ENCODE measurements at regions not wholly inside any gene's neighbourhood (a gene's known extent, or its start where the extent isn't known, plus 50 kb on each side); places are given as distances from the start of the nearest gene placed in this dataset.

- no peak for DNase-seq (ENCODE audit: extremely low read depth in 1 of 11, low read depth in 9 of 11, low spot score in 4 of 11)
Observed at GRCh38 chr4:4624276-4624897, 82.5 kb upstream of the STX18 start.

- DNase-seq (ENCODE audit: extremely low read depth in 1 of 11, low read depth in 9 of 11, low spot score in 4 of 11), result no peak
Observed at GRCh38 chr4:4619821-4620220, 78.0 kb upstream of the STX18 start.

DNA sequence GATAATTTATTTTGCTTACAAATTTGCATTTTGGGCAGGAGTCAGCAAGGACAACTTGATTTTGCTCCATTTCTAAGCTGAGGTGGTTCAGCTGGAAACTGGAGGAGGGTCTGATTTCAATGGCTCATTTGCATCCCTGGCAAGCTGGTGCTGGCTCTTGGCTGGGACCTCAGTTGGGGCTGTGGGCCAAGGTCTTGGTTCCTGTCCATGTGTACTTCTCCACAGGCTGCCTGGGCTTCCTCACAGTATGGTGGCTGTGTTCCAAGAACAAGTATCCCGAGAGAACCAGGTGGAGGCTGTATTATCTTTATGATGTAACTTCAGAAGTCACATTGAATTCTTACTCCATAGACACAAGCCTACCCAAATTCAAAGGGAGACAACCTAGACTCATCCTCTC lies 77.0 kb upstream of the STX18 start:
- DNase-seq (ENCODE audit: extremely low read depth in 1 of 11, low read depth in 9 of 11, low spot score in 4 of 11), result no peak

- DNase-seq (ENCODE audit: extremely low read depth in 1 of 11, low read depth in 9 of 11, low spot score in 4 of 11), result no peak
Observed at GRCh38 chr4:4614925-4615678, 73.3 kb upstream of the STX18 start.

DNA sequence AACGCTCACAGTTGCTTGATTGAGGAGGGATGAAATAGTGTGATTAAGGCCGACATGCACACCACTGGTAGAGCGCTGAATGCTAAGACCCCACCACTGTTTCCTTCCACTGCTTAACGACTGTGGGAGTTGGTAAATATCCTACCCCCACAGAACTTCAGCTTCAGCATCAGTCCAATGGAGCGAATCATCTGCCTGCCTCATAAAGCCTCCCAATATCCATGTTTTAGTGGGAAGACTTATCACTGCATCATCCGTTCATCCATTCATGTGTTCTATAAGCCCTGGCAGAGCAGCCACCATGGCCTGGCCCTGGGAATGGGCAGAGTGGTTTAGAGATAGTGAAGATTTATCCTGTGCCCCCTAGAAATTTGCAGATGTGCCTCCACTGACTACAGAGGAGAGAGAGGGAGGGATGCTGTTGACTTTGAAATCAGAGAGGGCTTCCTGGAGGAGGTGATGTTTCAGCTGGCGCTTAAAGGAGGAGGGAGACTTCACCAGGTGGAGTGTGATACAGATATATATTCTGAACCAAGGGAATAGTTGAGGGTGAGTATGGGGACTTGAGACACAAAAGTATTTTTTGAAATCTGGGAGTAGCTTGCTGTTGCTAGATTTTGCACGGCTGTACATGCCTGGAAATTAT lies 71.9 kb upstream of the STX18 start:
- no peak for DNase-seq (ENCODE audit: extremely low read depth in 1 of 11, low read depth in 9 of 11, low spot score in 4 of 11)

- DNase-seq (ENCODE audit: extremely low read depth in 1 of 11, low read depth in 9 of 11, low spot score in 4 of 11), result no peak
Observed at GRCh38 chr4:4613126-4613465, 71.2 kb upstream of the STX18 start.

GRCh38 chr4:4610672-4611071 lies 68.8 kb upstream of the STX18 start:
- no peak for DNase-seq (ENCODE audit: extremely low read depth in 1 of 11, low read depth in 9 of 11, low spot score in 4 of 11)

DNA sequence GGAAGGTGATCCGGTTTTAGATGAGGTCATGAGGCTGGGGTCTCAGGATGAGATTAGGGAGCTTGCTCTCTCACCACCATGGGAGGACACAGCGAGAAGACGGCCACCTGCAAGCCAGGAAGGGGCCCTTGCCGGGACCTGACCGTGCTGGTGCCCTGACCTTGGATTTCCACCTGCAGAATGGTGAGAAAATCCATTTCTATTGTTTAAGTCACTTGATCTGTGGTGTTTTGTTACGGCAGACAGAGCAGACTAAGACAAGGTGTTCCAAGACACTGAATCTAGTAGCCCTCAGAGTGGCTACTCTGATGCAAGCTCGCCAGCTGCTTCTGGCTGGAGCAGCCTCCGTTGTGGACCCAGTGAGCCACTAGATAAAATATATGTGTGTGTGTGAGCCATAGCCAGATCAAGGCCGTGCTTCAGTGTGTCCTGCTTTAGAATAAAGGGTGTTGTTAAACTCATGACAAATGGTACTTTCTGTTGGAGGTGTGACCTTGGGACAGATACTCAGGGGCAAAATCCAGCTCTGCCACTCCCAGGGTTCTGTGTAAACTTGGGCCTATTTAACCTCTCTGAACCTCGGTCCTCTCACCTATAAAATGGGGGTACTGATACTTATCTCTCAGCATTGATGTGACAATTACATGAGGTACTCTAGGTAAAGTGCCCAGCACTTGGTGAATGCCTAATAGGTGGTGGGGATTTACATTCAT lies 67.9 kb upstream of the STX18 start:
- DNase-seq (ENCODE audit: extremely low read depth in 1 of 11, low read depth in 9 of 11, low spot score in 4 of 11), result no peak

DNA sequence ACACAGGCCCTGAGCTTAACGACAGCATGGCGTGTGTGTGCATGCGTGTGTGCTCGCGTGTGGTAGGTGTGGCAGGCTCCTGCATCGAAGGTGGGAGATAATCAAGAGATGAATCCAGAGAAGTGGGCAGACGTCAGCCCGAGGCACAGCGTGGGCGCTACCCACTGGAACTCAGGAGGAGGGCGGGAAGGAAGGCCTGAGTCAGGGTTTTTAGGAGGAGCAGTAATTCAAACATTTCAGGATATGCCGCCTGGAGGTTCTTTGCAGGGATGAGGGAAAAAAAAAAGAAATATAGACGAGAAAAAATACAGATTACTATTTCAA lies 66.3 kb upstream of the STX18 start:
- DNase-seq (ENCODE audit: extremely low read depth in 1 of 11, low read depth in 9 of 11, low spot score in 4 of 11), result peak in 1 of 11 donors; percentile 24

- DNase-seq (ENCODE audit: extremely low read depth in 1 of 11, low read depth in 9 of 11, low spot score in 4 of 11), result no peak
Observed at GRCh38 chr4:4607336-4608213, 65.7 kb upstream of the STX18 start.

DNA sequence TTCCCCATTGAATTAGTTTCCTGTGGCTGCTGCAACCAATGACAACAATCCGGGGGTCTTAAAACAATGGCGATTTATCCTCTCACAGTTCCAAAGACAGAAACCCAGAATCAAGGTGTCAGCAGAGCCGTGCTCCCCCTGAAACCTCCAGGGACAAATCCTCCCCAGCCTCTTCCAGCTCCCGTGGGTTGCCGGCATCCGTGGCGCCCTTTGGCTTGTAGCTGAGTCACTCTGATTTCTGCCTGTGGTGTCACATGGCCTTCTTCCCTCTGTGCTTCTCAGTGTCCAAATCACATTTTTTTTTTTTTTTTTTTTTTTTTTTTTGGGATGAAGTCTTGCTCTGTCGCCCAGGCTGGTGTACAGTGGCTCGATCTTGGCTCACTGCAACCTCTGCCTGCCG lies 64.5 kb upstream of the STX18 start:
- DNase-seq (ENCODE audit: extremely low read depth in 1 of 11, low read depth in 9 of 11, low spot score in 4 of 11), result no peak

- no peak for DNase-seq (ENCODE audit: extremely low read depth in 1 of 11, low read depth in 9 of 11, low spot score in 4 of 11)
Observed at GRCh38 chr4:4605849-4606248, 64.0 kb upstream of the STX18 start.

DNA sequence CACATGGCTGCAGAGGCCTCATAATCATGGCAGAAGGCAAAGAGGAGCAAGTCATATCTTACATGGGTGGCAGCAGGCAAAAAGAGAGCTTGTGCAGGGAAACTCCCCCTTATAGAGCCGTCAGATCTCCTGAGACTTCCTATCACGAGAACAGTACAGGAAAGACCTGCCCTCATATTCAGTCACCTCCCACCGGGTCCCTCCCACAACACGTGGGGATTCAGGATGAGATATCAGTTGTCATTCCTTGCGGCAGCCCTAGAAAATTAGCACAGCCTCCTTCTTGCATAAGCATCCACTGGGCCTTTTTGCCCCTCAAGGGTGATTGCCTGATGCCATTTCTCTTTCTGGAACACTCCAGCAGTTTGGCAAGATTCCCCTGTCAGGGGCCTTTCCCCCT lies 61.7 kb upstream of the STX18 start:
- DNase-seq (ENCODE audit: extremely low read depth in 1 of 11, low read depth in 9 of 11, low spot score in 4 of 11), result no peak

- DNase-seq (ENCODE audit: extremely low read depth in 1 of 11, low read depth in 9 of 11, low spot score in 4 of 11), result no peak
Observed at GRCh38 chr4:4603067-4603466, 61.2 kb upstream of the STX18 start.

- no peak for DNase-seq (ENCODE audit: extremely low read depth in 1 of 11, low read depth in 9 of 11, low spot score in 4 of 11)
Observed at GRCh38 chr4:4602468-4602867, 60.6 kb upstream of the STX18 start.

DNA sequence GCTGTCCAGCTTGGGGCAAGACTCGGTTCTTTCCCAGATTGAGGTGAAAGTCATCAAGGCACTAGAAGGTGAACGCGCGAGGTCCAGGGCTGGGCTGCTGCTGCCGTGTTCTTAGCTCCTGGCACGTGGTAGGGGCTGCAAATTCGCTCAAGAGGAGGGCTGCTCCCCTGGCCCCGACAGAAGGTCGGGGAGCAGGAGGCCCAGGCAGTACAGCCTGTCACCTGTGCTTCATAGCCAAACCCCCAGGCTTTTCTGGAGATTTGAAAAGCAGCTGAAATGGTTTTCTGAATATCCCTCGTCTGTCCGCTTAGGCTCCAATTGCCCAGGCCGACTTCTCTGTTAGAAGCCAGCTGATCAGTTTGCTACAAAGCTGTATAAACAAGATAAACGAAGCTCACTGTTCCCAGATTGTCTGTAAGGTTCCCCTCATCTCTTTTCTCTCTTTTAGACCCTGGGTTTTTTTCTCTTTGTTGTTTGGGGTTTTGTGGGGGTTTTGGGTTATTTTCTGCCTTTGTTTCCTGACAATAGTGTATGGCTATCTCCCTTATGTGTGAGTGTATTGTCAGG lies 60.0 kb upstream of the STX18 start:
- DNase-seq (ENCODE audit: extremely low read depth in 1 of 11, low read depth in 9 of 11, low spot score in 4 of 11), result no peak

DNA sequence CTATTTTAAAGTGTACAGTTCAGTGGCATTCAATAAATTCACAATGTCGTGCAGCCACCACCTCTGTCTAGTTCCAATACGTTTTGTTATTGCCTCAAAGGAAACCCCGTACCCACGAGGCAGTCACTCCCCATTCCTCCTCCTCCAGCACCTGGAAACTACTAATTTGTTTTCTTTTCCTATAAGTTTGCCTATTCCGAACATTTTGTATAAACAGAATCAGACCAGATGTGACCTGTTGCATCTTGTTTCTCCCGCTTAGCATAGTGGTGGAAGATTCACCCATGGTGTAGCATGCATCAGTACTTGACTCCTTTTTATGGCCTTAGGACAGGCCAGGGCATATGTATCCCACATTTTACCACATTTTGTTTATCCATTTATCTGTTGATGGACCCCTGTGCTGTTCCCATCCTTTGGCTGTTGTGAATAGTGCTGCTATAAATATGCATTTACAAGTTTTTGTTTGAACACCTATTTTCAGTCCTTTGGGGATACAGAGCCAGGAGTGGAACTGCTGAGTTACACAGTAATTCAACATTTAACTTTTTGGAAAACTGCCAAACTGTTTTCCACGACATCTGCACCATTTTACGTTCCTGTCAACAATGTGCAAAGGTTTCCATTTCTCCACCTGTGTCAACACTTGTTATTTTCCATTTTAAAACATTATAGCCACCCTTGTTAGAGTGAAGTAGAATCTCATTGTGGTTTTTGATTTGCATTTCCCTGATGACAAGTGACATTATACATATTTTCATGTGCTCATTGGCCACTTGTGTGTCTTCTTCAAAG lies 57.8 kb upstream of the STX18 start:
- no peak for DNase-seq (ENCODE audit: extremely low read depth in 1 of 11, low read depth in 9 of 11, low spot score in 4 of 11)

DNA sequence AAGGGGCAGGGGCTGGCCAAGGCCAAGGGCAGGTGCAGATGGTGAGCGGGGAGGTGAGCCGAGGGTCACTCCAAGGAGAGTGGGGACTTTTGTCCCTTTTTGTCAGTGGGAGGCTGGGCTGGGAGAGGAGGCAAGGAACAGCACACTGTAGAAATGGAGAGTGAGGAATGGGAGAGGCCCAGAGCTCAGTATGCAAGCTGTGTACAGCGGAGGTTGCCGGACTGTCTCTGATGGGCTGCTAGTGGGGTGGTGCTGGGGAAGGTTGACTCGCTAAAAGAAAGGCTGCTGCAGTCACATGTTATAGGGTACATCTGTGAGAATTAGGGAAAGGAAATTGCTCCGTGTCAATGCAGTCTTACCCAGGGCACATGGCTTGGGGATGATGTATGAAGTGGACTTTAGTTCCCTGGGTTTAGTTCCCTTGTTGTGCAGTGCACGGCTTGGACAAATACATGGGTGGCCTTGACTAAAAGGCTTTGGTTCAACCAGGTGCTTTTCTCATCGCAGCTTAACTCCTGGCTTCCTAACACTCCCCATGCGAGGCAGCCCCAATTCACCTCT lies 57.1 kb upstream of the STX18 start:
- no peak for DNase-seq (ENCODE audit: extremely low read depth in 1 of 11, low read depth in 9 of 11, low spot score in 4 of 11)

All from renal cortex interstitium (tissue), 11 donors.